Testis (tissue), 2 donors: ENCODE measurements at regions not wholly inside any gene's neighbourhood (a gene's known extent, or its start where the extent isn't known, plus 50 kb on each side); places are given as distances from the start of the nearest gene placed in this dataset.

Experiments
- DNase-seq: peaks from one replicate; pipeline ENCODE4 v3.0.0-alpha.2; 2019
- H3K27ac ChIP-seq, 2 donors: fragments of 200-600 bp; sonication (generic); one replicate each; pipeline ENCODE4 v1.5.1; 2019
- H3K27me3 ChIP-seq: fragments of 200-600 bp; sonication (generic); one replicate; pipeline ENCODE4 v1.5.1; 2019
- H3K36me3 ChIP-seq: fragments of 200-600 bp; sonication (generic); one replicate; pipeline ENCODE4 v1.5.1; 2017; ENCODE audit warnings: low read depth; ENCODE audit errors: missing control alignments
- H3K4me1 ChIP-seq: fragments of 200-600 bp; sonication (generic); one replicate; pipeline ENCODE4 v1.5.1; 2019
- H3K4me3 ChIP-seq, 2 donors: fragments of 200-600 bp; sonication (generic); one replicate each; pipeline ENCODE4 v1.5.1; 2017 to 2019
- H3K9me3 ChIP-seq: fragments of 200-600 bp; sonication (generic); one replicate; pipeline ENCODE4 v1.5.1; 2017
- POLR2A ChIP-seq: fragments of 450-650 bp; IDR thresholded peaks from one replicate; pipeline ENCODE4 v1.6.1; 2017; ENCODE audit warnings: antibody characterized with exemption, mild to moderate bottlenecking, moderate library complexity
- WGBS, 2 donors: methylation state at CpG; one replicate each; pipeline ENCODE4 v1.1.5; 2018; 5-methylcytosine and 5-hydroxymethylcytosine counted together
- intact Hi-C: fragments of 100-400 bp; cut with DNase I; formaldehyde crosslinking; loops from one replicate; pipeline ENCODE4 v1.15.1; 2023; ENCODE audit warnings: low total_unique reads
- TF ChIP-seq, protein P1 (sequence below), 3 experiments: fragments of 450-650 bp in 2 of 3; fragments of 200-600 bp in 1 of 3; sonication (generic) in 1 of 3; IDR thresholded peaks; one replicate each; pipeline ENCODE4 v1.5.1; 2016 to 2019; ENCODE audit warnings: antibody characterized with exemption in 3 of 3, mild to moderate bottlenecking in 2 of 3, moderate library complexity in 1 of 3

GRCh38 chr7:24427048-24427447 lies 143.1 kb downstream of the NPY start:
- intact Hi-C loops = no loop called here
- 65 to 76% methylated on average over 2 of the region's 2 CpGs for WGBS, 2 donors

DNA sequence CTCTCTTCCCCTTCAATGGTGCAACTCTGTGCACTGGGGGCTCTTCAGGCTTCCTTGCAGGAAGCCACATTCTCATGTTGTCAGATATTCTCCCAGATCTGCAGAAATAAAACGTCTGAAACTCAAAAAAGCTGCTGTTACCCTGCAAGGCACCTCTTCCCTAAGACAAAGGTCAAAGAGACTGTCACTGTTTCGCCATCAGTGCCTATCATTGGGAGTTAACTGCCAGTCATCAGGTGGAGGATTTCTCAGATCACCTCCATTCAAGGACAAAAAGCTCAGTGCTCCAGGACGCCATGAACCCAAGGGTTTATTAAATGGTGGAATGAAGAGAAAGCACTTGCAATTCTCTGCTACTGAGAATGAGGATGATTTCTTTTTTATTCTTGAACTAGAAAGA lies 144.6 kb upstream of the PALS2 start:
- Histone ChIP-seq H3K27me3 (no peaks in the 10 kb centered on the region), H3K27ac (no peak overlapping the region), H3K36me3 (no peaks in the 10 kb centered on the region), H3K4me3 (no peak overlapping the region), H3K4me1 (no peaks in the 10 kb centered on the region), H3K9me3 (no peaks in the 10 kb centered on the region)
- intact Hi-C loops = no loop called here
- DNase-seq = no peak
- 54 to 58% methylated on average over 3 of the region's 3 CpGs for WGBS, 2 donors
- TF ChIP-seq, protein P1, sequence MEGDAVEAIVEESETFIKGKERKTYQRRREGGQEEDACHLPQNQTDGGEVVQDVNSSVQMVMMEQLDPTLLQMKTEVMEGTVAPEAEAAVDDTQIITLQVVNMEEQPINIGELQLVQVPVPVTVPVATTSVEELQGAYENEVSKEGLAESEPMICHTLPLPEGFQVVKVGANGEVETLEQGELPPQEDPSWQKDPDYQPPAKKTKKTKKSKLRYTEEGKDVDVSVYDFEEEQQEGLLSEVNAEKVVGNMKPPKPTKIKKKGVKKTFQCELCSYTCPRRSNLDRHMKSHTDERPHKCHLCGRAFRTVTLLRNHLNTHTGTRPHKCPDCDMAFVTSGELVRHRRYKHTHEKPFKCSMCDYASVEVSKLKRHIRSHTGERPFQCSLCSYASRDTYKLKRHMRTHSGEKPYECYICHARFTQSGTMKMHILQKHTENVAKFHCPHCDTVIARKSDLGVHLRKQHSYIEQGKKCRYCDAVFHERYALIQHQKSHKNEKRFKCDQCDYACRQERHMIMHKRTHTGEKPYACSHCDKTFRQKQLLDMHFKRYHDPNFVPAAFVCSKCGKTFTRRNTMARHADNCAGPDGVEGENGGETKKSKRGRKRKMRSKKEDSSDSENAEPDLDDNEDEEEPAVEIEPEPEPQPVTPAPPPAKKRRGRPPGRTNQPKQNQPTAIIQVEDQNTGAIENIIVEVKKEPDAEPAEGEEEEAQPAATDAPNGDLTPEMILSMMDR (IDR thresholded peaks at IDR 0.05) = no peak
- TF ChIP-seq POLR2A = no peak

More at GRCh38 chr7:24427048-24427447, 143.1 kb downstream of the NPY start:
- Histone ChIP-seq H3K36me3 (no peaks in the 10 kb centered on the region), H3K4me1 (no peaks in the 10 kb centered on the region), H3K4me3 (no peak overlapping the region), H3K9me3 (no peaks in the 10 kb centered on the region), H3K27ac (no peak overlapping the region), H3K27me3 (no peaks in the 10 kb centered on the region)
- TF ChIP-seq POLR2A = no peak
- TF ChIP-seq, protein P1 (IDR thresholded peaks at IDR 0.05) = no peak
- no peak for DNase-seq

- no peak overlapping the region for H3K27ac ChIP-seq
- no peaks in the 10 kb centered on the region for H3K27me3 ChIP-seq
- no peaks in the 10 kb centered on the region for H3K36me3 ChIP-seq
- no peaks in the 10 kb centered on the region for H3K4me1 ChIP-seq
- TF ChIP-seq, protein P1 (IDR thresholded peaks at IDR 0.05) = no peak
- no peak for TF ChIP-seq POLR2A
- DNase-seq = peak; percentile 62
- peak overlapping the region in 1 of 2 donors; percentile 20 for H3K4me3 ChIP-seq
- no peaks in the 10 kb centered on the region for H3K9me3 ChIP-seq
- intact Hi-C loops = no loop called here
- WGBS, 2 donors = 83 to 88% methylated on average over 23 to 28 of the region's 30 CpGs
Measured at GRCh38 chr7:24432677-24433076, 140.6 kb upstream of the PALS2 start.

DNA sequence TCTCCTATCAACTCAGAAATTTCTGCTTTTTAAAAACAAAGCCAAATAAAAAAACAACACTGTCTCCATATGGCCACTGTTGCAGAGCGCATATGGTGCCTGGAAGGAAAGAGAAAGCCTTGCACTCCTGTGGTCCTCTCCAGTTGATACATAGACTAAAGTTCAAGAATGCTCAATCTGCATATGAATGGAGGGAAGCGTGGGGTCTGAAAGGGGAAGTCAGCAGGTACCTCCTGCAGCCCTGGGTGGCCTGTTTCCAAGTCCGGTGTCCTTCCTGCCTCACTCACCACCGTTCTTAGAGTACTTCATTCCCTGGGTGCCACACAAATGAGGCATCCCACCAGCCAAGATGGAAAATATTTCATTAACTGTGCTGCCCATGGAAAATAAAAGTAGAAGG lies 138.3 kb upstream of the PALS2 start:
- no peaks in the 10 kb centered on the region for H3K36me3 ChIP-seq
- no peaks in the 10 kb centered on the region for H3K4me1 ChIP-seq
- 50 to 60% methylated on average over 4 of the region's 4 CpGs for WGBS, 2 donors
- H3K4me3 ChIP-seq = no peak overlapping the region
- TF ChIP-seq POLR2A = no peak
- TF ChIP-seq, protein P1 (IDR thresholded peaks at IDR 0.05) = no peak
- no peak for DNase-seq
- no peaks in the 10 kb centered on the region for H3K27me3 ChIP-seq
- intact Hi-C loops = no loop called here
- H3K27ac ChIP-seq = no peak overlapping the region
- no peaks in the 10 kb centered on the region for H3K9me3 ChIP-seq

DNA sequence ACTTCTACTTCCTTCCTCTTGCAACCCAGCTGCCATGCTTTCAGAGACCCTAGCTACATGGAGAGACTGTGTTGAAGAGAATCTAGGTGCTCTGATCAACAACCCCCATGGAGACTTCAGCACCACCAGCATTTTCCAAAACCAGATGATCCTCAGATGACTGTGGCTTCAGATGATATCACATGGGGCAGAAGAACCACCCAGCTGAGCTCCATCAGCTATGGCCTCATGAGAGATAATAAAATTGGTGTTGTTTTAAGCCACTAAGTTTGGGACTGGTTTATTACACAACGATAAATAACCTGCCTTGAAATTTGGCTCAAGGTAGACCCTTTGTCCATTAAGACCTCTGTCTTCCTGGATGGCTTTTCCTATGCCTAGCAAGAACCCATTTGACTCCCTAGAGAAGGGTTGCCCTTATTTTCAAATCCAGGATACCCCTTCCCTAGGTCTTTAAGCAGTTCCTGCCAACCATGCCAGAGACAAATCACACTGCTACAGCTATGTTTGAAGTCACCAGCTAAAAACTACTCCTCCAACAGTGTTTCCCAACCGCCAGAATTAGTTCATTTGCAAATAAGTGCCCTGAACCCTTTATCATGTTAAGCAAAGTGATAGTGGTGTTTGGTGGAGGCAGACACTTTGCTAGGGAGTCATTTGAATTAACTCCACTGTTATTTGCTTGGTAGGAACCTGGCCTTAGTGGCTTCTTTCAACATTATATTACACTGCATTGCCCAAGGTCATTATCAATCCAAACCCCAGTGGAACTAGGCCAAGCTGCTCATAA lies 136.9 kb upstream of the PALS2 start:
- no peaks in the 10 kb centered on the region for H3K4me1 ChIP-seq
- H3K36me3 ChIP-seq = no peaks in the 10 kb centered on the region
- intact Hi-C loops = no loop called here

More for the DNA sequence above, 136.9 kb upstream of the PALS2 start:
- no peak for DNase-seq
- TF ChIP-seq POLR2A = no peak
- TF ChIP-seq, protein P1 (IDR thresholded peaks at IDR 0.05) = no peak
- WGBS, 2 donors = 87 to 92% methylated on average over 2 of the region's 2 CpGs
- no peaks in the 10 kb centered on the region for H3K27me3 ChIP-seq
- H3K27ac ChIP-seq = no peak overlapping the region
- no peak overlapping the region for H3K4me3 ChIP-seq
- H3K9me3 ChIP-seq = no peaks in the 10 kb centered on the region
